Retinal pigment epithelial cell (primary cell): ENCODE measurements at regions not wholly inside any gene's neighbourhood (a gene's known extent, or its start where the extent isn't known, plus 50 kb on each side); places are given as distances from the start of the nearest gene placed in this dataset.

Experiments used
- DNase-seq: peaks from one replicate; pipeline ENCODE4 v3.0.0-alpha.2; 2010; ENCODE audit warnings: low read depth
- H3K4me3 ChIP-seq: 2 replicates; pipeline ENCODE4 v1.5.1; 2011; ENCODE audit warnings: mild to moderate bottlenecking, low read length, control low read depth, moderate library complexity
- TF ChIP-seq, protein P1 (sequence below): conservative IDR thresholded peaks from 2 replicates; pipeline ENCODE4 v1.5.1; 2011; ENCODE audit warnings: low read depth, low read length, control low read depth, inconsistent platforms

- TF ChIP-seq, protein P1, sequence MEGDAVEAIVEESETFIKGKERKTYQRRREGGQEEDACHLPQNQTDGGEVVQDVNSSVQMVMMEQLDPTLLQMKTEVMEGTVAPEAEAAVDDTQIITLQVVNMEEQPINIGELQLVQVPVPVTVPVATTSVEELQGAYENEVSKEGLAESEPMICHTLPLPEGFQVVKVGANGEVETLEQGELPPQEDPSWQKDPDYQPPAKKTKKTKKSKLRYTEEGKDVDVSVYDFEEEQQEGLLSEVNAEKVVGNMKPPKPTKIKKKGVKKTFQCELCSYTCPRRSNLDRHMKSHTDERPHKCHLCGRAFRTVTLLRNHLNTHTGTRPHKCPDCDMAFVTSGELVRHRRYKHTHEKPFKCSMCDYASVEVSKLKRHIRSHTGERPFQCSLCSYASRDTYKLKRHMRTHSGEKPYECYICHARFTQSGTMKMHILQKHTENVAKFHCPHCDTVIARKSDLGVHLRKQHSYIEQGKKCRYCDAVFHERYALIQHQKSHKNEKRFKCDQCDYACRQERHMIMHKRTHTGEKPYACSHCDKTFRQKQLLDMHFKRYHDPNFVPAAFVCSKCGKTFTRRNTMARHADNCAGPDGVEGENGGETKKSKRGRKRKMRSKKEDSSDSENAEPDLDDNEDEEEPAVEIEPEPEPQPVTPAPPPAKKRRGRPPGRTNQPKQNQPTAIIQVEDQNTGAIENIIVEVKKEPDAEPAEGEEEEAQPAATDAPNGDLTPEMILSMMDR = no peak
- H3K4me3 ChIP-seq = no peak overlapping the region
- no peak for DNase-seq
Observed at GRCh38 chr7:85669225-85669624, 482.4 kb upstream of the SEMA3D start.

- TF ChIP-seq, protein P1 = no peak
- no peak overlapping the region for H3K4me3 ChIP-seq
- no peak for DNase-seq
Observed at GRCh38 chr7:85664341-85664740, 477.5 kb upstream of the SEMA3D start.

DNA sequence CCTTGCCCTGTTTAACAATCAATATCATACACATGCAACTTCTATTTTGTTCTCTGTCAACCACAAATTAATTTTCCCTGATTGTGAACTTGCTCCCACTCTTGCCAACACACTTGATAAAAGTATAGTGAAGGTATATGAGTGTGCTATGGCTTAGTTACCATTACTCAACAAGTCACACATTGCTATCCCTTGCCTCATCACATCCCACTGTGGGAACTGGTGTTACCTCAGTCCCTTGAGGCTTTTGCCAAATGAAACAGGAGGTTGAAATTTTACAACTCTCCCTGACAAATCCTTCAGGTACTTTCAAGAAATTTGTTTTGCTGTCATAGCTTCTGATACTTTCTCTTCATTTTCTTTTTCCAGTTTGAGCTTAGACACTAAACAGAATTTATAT lies 472.5 kb upstream of the SEMA3D start:
- no peak overlapping the region for H3K4me3 ChIP-seq
- no peak for DNase-seq
- TF ChIP-seq, protein P1 = no peak

DNA sequence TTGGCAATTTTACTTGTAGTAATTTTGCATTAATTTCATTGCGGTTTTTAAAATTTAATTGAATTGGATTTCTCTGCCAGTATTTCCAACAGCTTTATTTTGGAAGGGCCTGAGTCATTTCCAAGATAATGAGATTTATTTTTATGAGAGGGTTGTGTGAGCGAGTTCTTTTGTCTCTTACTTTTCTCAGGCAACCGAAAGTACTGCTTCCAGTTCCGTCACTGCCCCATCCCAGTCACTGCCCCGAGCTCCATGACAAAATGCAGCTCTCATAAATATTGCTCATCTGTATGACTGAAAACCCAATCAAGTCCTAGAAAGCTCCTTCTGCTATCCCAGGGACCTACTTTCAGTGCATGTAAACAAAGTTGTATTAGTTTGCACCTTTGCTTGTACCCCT lies 468.4 kb upstream of the SEMA3D start:
- no peak for DNase-seq
- no peak overlapping the region for H3K4me3 ChIP-seq
- TF ChIP-seq, protein P1 = no peak

GRCh38 chr7:85644272-85644671 lies 457.4 kb upstream of the SEMA3D start:
- H3K4me3 ChIP-seq = no peak overlapping the region
- TF ChIP-seq, protein P1 = no peak
- DNase-seq = no peak

DNA sequence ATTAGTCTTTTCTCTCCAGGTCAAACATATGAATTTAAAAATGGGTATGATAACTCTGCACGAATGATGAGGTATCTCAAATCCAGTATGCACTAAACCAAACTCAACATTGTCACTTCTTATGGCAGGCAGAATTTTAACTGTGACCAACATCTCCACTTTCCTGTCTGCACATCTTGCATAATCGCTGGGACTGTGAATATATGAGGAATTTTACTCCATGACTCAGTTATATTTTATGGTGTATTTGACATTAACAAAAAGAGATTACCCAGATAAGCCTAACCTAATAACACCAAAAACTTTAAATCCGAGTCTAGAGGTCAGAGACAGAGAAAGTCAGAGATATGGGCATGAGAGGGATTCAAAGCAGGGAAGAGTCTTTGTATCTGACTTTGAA lies 454.5 kb upstream of the SEMA3D start:
- DNase-seq = no peak
- TF ChIP-seq, protein P1 = no peak
- no peak overlapping the region for H3K4me3 ChIP-seq

DNA sequence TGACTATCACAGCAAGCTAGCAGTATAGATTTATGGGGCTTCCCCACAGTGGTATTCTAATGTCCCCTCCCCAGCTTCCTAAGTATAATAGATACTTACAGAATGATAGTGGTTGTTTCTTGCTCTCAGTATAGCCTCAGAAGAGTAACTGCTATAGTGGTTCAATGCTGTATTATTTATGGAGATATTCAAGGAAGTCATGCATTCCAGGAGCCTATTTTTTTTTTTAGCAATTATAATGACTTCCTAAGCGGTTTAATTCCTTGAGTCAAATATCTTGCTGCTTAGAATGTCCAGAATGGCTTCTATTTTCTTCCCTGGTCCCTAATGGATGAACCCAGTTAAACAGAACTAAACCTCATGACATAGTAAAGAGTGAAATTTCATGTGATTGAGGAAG lies 451.5 kb upstream of the SEMA3D start:
- TF ChIP-seq, protein P1 = no peak
- H3K4me3 ChIP-seq = no peak overlapping the region
- no peak for DNase-seq
